ENCODE measurements at regions not wholly inside any gene's neighbourhood (a gene's known extent, or its start where the extent isn't known, plus 50 kb on each side); places are given as distances from the start of the nearest gene placed in this dataset.

DNA sequence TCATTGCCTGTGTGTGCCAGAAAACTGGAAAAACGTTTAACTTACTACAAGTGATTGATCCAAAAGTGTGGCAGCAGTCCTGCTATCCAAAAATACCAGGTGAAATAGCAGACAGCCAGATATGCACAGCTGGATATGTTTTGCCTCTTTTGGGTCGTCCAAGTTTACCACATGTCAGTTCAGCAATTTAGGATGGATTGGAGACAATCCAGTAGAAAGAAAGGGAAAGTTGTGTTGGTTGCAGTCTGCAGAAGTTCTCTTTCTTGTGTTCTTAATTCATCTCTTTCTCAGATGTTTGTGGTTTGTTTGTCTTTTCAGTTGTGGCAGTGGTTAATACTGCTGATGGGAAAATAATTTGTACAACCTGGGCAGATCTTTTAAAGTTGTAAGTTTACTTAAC is 645.0 kb downstream of the PTPRC start:
- TF ChIP-seq, protein P1, sequence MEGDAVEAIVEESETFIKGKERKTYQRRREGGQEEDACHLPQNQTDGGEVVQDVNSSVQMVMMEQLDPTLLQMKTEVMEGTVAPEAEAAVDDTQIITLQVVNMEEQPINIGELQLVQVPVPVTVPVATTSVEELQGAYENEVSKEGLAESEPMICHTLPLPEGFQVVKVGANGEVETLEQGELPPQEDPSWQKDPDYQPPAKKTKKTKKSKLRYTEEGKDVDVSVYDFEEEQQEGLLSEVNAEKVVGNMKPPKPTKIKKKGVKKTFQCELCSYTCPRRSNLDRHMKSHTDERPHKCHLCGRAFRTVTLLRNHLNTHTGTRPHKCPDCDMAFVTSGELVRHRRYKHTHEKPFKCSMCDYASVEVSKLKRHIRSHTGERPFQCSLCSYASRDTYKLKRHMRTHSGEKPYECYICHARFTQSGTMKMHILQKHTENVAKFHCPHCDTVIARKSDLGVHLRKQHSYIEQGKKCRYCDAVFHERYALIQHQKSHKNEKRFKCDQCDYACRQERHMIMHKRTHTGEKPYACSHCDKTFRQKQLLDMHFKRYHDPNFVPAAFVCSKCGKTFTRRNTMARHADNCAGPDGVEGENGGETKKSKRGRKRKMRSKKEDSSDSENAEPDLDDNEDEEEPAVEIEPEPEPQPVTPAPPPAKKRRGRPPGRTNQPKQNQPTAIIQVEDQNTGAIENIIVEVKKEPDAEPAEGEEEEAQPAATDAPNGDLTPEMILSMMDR (IDR thresholded peaks at IDR 0.05; ENCODE audit: insufficient read depth, low read depth, low read length) = no peak
- TF ChIP-seq EZH2 (IDR thresholded peaks at IDR 0.05; ENCODE audit: insufficient read depth, low read length) = no peak

All from astrocyte (in vitro differentiated cells and primary cell).